ENCODE measurements at regions not wholly inside any gene's neighbourhood (a gene's known extent, or its start where the extent isn't known, plus 50 kb on each side); places are given as distances from the start of the nearest gene placed in this dataset.
"Not testable (repeated sequence)": the region's sequence is repeated elsewhere in the genome, so short reads cannot be mapped to it uniquely, and the experiment has no call there.

DNA sequence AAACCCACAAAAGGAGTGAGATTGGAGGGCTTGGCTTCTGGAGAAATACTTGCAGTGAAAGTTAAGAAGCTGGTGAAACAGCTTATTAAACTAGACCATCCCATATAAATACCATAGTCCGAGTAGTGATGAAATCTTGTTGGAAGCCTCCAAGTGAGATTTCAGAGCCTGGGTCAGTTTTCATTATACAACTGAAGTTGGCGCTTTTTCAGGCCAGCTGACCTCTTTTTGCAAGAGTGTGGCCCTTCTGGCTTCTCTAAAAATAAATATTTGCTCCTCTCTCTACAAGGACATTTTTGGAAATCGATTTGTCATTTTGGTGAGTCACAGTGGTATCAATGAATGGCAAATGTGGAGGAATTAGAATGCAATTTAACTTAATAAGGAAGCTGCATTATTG, 51.2 kb upstream of the THRB start:
- H3K4me3 ChIP-seq (ENCODE audit: low read length) = no peak overlapping the region
- no peak for DNase-seq (ENCODE audit: low read depth, low spot score)
- no peaks in the 10 kb centered on the region for H3K9me3 ChIP-seq (ENCODE audit: control insufficient read depth, insufficient read depth, low read length)
- no peaks in the 10 kb centered on the region for H3K27me3 ChIP-seq (ENCODE audit: control insufficient read depth, insufficient read depth, low read length)
- no CpG with 5 or more reads among the region's 3 CpGs for WGBS (ENCODE audit: insufficient coverage, insufficient read length)
- no peaks in the 10 kb centered on the region for H3K4me1 ChIP-seq (ENCODE audit: control insufficient read depth, insufficient read depth, low read length)
- H3K36me3 ChIP-seq (ENCODE audit: control insufficient read depth, insufficient read depth, low read length) = no peaks in the 10 kb centered on the region
- no peak overlapping the region for H3K27ac ChIP-seq (ENCODE audit: low read length)

DNA sequence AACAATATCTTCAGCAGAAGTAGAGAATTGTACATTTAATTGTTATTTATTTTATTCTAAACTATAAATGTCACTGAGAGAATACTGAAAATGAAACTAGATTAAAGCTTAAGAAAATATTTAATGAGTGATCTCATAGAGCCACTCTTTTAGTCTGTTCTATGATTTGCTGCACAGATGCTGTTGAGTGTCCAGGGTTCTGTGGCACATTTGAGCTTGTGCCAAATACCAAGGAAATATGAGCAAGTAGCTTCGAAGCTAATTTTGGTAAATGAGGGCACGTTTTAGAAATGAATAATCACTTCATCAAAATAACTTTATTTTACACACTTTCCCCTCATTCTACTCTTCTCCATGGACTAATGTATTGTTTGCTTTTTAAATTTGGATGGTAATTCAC, 53.6 kb upstream of the THRB start:
- Histone ChIP-seq H3K4me3 (ENCODE audit: low read length) (no peak overlapping the region), H3K36me3 (ENCODE audit: control insufficient read depth, insufficient read depth, low read length) (no peaks in the 10 kb centered on the region), H3K27me3 (ENCODE audit: control insufficient read depth, insufficient read depth, low read length) (no peaks in the 10 kb centered on the region), H3K9me3 (ENCODE audit: control insufficient read depth, insufficient read depth, low read length) (no peaks in the 10 kb centered on the region), H3K27ac (ENCODE audit: low read length) (no peak overlapping the region), H3K4me1 (ENCODE audit: control insufficient read depth, insufficient read depth, low read length) (no peaks in the 10 kb centered on the region)
- DNase-seq (ENCODE audit: low read depth, low spot score) = no peak
- no CpG with 5 or more reads among the region's 2 CpGs for WGBS (ENCODE audit: insufficient coverage, insufficient read length)

DNA sequence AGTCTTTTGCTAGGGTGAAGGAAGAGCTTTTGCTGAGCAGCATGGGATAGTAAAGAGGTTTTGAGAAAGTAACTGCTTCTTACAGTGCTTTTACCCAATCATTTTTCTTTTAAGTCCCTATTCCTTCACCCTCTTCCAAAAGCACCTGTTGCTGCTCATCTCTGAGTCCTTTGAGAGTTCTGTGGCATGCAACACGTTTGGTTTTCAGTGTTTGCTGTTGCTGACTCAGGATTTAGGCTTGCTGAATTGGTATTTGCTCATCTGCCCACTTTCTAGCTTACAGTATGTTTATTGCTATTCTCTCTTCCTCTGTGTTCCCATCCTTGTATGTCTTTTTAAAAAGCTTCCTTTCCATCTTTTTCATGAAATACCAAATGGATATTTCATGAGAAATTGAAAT, 55.9 kb upstream of the THRB start:
- no peak overlapping the region for H3K4me3 ChIP-seq (ENCODE audit: low read length)
- DNase-seq (ENCODE audit: low read depth, low spot score) = no peak
- H3K4me1 ChIP-seq (ENCODE audit: control insufficient read depth, insufficient read depth, low read length) = no peaks in the 10 kb centered on the region
- H3K9me3 ChIP-seq (ENCODE audit: control insufficient read depth, insufficient read depth, low read length) = no peaks in the 10 kb centered on the region
- no peak overlapping the region for H3K27ac ChIP-seq (ENCODE audit: low read length)
- no CpG with 5 or more reads among the region's 1 CpG for WGBS (ENCODE audit: insufficient coverage, insufficient read length)
- H3K36me3 ChIP-seq (ENCODE audit: control insufficient read depth, insufficient read depth, low read length) = no peaks in the 10 kb centered on the region
- H3K27me3 ChIP-seq (ENCODE audit: control insufficient read depth, insufficient read depth, low read length) = no peaks in the 10 kb centered on the region

DNA sequence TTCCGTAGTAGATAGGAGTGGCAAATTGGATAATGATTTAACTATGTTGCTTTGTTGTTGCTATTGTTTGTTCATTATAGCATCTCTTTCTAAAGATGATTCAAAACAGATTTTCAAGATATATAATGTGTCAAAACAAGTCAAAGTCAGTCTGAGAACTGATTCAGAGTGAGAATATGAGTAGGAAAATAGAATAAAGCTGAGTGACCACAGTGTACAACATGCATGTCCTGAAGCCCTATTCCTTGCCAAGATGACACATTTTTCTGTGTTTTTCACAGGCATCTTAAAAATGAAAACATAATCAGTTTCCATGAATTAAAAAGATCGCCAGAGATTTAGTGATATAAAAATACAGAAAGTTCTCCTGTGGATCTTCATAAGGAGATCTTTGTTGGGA, 57.0 kb upstream of the THRB start:
- no peaks in the 10 kb centered on the region for H3K36me3 ChIP-seq (ENCODE audit: control insufficient read depth, insufficient read depth, low read length)
- DNase-seq (ENCODE audit: low read depth, low spot score) = no peak
- H3K4me1 ChIP-seq (ENCODE audit: control insufficient read depth, insufficient read depth, low read length) = no peaks in the 10 kb centered on the region
- H3K27me3 ChIP-seq (ENCODE audit: control insufficient read depth, insufficient read depth, low read length) = no peaks in the 10 kb centered on the region
- H3K9me3 ChIP-seq (ENCODE audit: control insufficient read depth, insufficient read depth, low read length) = no peaks in the 10 kb centered on the region
- no peak overlapping the region for H3K27ac ChIP-seq (ENCODE audit: low read length)
- WGBS (ENCODE audit: insufficient coverage, insufficient read length) = no CpG with 5 or more reads among the region's 2 CpGs
- no peak overlapping the region for H3K4me3 ChIP-seq (ENCODE audit: low read length)

DNA sequence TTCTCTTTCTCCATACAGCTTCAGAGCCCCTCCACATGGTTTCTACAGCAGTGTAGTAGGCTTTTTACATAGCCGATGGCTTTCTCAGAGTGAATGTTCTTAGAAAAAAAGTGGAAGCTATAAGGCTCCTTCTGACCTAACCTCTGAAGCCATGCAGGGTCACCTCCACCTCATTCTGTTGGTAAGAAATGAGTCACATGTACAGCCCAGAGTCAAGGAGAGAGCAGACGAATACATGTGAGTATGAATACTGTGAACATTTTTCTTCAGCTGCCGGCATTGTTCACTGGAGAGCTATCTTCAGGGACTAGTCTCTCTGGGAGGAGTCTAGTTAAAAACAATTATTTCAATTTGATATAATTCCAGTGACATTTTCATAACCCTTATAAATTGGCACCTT, 68.2 kb upstream of the THRB start:
- DNase-seq (ENCODE audit: low read depth, low spot score) = no peak
- WGBS (ENCODE audit: insufficient coverage, insufficient read length) = no CpG with 5 or more reads among the region's 3 CpGs
- Histone ChIP-seq H3K9me3 (ENCODE audit: control insufficient read depth, insufficient read depth, low read length) (no peaks in the 10 kb centered on the region), H3K36me3 (ENCODE audit: control insufficient read depth, insufficient read depth, low read length) (no peaks in the 10 kb centered on the region), H3K27ac (ENCODE audit: low read length) (no peak overlapping the region), H3K4me3 (ENCODE audit: low read length) (no peak overlapping the region), H3K4me1 (ENCODE audit: control insufficient read depth, insufficient read depth, low read length) (0 out of 2 replicates have a peak, but pooled peaks cover 1% of the 10 kb centered on the region), H3K27me3 (ENCODE audit: control insufficient read depth, insufficient read depth, low read length) (no peaks in the 10 kb centered on the region)

DNA sequence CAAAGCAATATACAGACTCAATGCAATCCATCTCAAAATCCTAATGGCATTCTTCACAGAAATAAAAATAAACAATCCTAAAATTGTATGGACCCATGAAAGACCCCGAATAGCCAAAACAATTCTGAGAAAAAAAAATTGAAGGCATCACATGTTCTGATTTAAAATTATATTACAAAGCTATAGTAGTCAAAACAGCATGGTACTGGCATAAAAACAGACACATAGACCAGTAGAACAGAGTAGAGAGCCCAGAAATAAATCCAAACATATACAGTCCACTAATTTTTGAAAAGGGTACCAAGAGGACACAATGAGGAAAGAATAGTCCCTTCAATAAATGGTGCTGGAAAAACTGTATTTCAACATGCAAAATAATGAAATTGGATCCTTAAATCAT, 70.4 kb upstream of the THRB start:
- whole genome bisulfite sequencing (ENCODE audit: insufficient coverage, insufficient read length) = no CpG with 5 or more reads among the region's 1 CpG
- no peak for DNase-seq (ENCODE audit: low read depth, low spot score)
- H3K9me3 ChIP-seq (ENCODE audit: control insufficient read depth, insufficient read depth, low read length) = no peaks in the 10 kb centered on the region
- no peaks in the 10 kb centered on the region for H3K27me3 ChIP-seq (ENCODE audit: control insufficient read depth, insufficient read depth, low read length)
- H3K36me3 ChIP-seq (ENCODE audit: control insufficient read depth, insufficient read depth, low read length) = no peaks in the 10 kb centered on the region
- H3K4me1 ChIP-seq (ENCODE audit: control insufficient read depth, insufficient read depth, low read length) = 0 out of 2 replicates have a peak, but pooled peaks cover 1% of the 10 kb centered on the region
- no peak overlapping the region for H3K27ac ChIP-seq (ENCODE audit: low read length)
- H3K4me3 ChIP-seq (ENCODE audit: low read length) = no peak overlapping the region

DNA sequence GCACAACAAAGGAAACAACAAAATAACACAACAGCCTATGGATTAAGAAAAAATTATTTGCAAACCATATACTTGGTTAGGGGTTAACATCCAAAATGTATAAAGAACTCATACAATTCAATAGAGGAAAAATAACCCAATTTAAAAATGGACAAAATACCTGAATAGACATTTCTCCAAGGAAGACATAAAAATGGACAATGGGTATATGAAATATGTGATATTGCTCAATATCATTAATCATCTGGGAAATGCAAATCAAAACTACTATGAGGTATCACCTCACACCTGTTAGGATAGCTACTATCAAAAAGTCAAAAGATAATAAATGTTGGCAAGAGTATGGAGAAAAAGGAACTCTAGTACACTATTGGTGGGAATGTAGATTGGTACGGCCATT, 71.0 kb upstream of the THRB start:
- Histone ChIP-seq H3K4me1 (ENCODE audit: control insufficient read depth, insufficient read depth, low read length) (0 out of 2 replicates have a peak, but pooled peaks cover 1% of the 10 kb centered on the region), H3K27me3 (ENCODE audit: control insufficient read depth, insufficient read depth, low read length) (no peaks in the 10 kb centered on the region), H3K27ac (ENCODE audit: low read length) (no peak overlapping the region), H3K36me3 (ENCODE audit: control insufficient read depth, insufficient read depth, low read length) (no peaks in the 10 kb centered on the region), H3K4me3 (ENCODE audit: low read length) (no peak overlapping the region), H3K9me3 (ENCODE audit: control insufficient read depth, insufficient read depth, low read length) (no peaks in the 10 kb centered on the region)
- no peak for DNase-seq (ENCODE audit: low read depth, low spot score)
- no CpG with 5 or more reads among the region's 1 CpG for WGBS (ENCODE audit: insufficient coverage, insufficient read length)

DNA sequence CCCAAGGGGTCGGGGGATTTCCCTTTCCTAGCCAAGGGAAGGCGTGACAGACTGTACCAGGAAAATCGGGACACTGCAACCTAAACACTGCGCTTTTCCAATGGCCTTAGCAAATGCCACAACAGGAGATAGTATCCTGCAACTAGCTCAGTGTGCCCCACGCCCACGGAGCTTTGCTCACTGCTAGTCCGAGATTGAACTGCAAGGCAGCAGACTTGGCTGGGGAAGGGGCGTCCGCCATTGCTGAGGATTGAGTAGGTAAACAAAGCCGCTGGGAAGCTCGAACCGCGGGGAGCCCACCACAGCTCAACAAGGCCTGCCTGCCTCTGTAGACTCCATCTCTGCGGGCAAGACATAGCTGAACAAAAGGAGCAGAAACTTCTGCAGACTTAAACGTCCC, 72.3 kb upstream of the THRB start:
- DNase-seq (ENCODE audit: low read depth, low spot score) = no peak
- no CpG with 5 or more reads among the region's 15 CpGs for WGBS (ENCODE audit: insufficient coverage, insufficient read length)
- H3K4me1 ChIP-seq (ENCODE audit: control insufficient read depth, insufficient read depth, low read length) = 0 out of 2 replicates have a peak, but pooled peaks cover 1% of the 10 kb centered on the region
- H3K9me3 ChIP-seq (ENCODE audit: control insufficient read depth, insufficient read depth, low read length) = no peaks in the 10 kb centered on the region
- no peak overlapping the region for H3K27ac ChIP-seq (ENCODE audit: low read length)
- H3K36me3 ChIP-seq (ENCODE audit: control insufficient read depth, insufficient read depth, low read length) = no peaks in the 10 kb centered on the region
- no peak overlapping the region for H3K4me3 ChIP-seq (ENCODE audit: low read length)
- no peaks in the 10 kb centered on the region for H3K27me3 ChIP-seq (ENCODE audit: control insufficient read depth, insufficient read depth, low read length)

DNA sequence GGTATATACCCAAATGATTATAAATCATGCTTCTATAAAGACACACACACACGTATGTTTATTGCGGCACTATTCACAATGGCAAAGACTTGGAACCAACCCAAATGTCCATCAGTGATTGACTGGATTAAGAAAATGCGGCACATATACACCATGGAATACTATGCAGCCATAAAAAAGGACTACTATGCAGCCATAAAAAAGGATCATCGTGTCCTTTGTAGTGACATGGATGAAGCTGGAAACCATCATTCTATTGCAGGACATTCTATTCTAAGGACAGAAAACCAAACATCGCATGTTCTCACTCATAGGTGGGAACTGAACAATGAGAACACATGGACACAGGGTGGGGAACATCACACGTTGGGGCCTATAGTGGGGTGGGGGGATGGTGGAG, 77.8 kb upstream of the THRB start:
- H3K9me3 ChIP-seq (ENCODE audit: control insufficient read depth, insufficient read depth, low read length); H3K27me3 ChIP-seq (ENCODE audit: control insufficient read depth, insufficient read depth, low read length); H3K27ac ChIP-seq (ENCODE audit: low read length); DNase-seq (ENCODE audit: low read depth, low spot score); H3K36me3 ChIP-seq (ENCODE audit: control insufficient read depth, insufficient read depth, low read length); H3K4me1 ChIP-seq (ENCODE audit: control insufficient read depth, insufficient read depth, low read length); H3K4me3 ChIP-seq (ENCODE audit: low read length): not testable (repeated sequence)
- WGBS (ENCODE audit: insufficient coverage, insufficient read length) = no CpG with 5 or more reads among the region's 6 CpGs

DNA sequence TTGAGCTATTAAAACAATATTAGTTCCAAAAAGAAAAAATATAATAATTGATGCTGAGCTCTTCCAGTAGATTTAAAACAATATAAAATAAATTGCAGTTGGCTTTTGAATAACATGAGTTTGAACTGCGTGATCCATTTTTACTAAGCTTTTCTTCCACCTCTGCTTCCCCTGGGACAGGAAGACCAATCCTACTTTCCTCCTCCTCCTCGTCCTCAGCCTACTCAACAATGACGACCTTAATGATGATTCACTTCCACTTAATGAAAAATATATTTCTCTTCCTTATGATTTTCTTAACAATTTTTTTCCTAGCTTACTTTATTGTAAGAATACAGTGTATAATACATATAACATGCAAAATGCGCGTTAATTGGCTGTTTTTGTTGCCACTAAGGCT, 78.9 kb upstream of the THRB start:
- no peak for DNase-seq (ENCODE audit: low read depth, low spot score)
- no peaks in the 10 kb centered on the region for H3K4me1 ChIP-seq (ENCODE audit: control insufficient read depth, insufficient read depth, low read length)
- H3K9me3 ChIP-seq (ENCODE audit: control insufficient read depth, insufficient read depth, low read length) = no peaks in the 10 kb centered on the region
- WGBS (ENCODE audit: insufficient coverage, insufficient read length) = no CpG with 5 or more reads among the region's 5 CpGs
- no peak overlapping the region for H3K4me3 ChIP-seq (ENCODE audit: low read length)
- no peaks in the 10 kb centered on the region for H3K36me3 ChIP-seq (ENCODE audit: control insufficient read depth, insufficient read depth, low read length)
- no peak overlapping the region for H3K27ac ChIP-seq (ENCODE audit: low read length)
- H3K27me3 ChIP-seq (ENCODE audit: control insufficient read depth, insufficient read depth, low read length) = no peaks in the 10 kb centered on the region

DNA sequence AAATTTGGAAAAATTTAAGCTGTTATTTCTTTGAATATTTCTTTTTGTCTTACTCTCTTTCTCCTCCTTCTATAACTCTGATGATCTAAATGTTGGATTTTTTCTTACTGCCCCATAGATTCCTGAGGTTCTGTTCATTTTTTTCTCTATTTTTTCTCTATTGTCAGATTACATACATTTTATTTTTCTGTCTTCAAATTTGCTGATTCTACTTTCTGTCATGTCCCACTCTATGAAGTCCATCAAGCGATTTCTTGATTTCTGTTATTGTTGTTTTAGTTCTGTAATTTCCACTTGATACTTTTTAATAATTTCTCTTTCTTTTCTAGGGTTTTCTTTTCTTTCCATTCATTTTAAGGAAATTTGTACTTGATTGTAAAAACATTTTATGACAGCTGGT, 83.7 kb upstream of the THRB start:
- no CpG with 5 or more reads among the region's 1 CpG for WGBS (ENCODE audit: insufficient coverage, insufficient read length)

More for the DNA sequence above, 83.7 kb upstream of the THRB start:
- Histone ChIP-seq H3K4me1 (ENCODE audit: control insufficient read depth, insufficient read depth, low read length) (0 out of 2 replicates have a peak, but pooled peaks cover 2% of the 10 kb centered on the region), H3K9me3 (ENCODE audit: control insufficient read depth, insufficient read depth, low read length) (no peaks in the 10 kb centered on the region), H3K36me3 (ENCODE audit: control insufficient read depth, insufficient read depth, low read length) (no peaks in the 10 kb centered on the region), H3K27ac (ENCODE audit: low read length) (no peak overlapping the region), H3K4me3 (ENCODE audit: low read length) (no peak overlapping the region), H3K27me3 (ENCODE audit: control insufficient read depth, insufficient read depth, low read length) (no peaks in the 10 kb centered on the region)
- DNase-seq (ENCODE audit: low read depth, low spot score) = no peak
